Tibial nerve (tissue), 4 donors: ENCODE measurements at regions not wholly inside any gene's neighbourhood (a gene's known extent, or its start where the extent isn't known, plus 50 kb on each side); places are given as distances from the start of the nearest gene placed in this dataset.

Source experiments
- CTCF ChIP-seq, 5 experiments: fragments of 200-600 bp in 3 of 5; fragments of 450-650 bp in 2 of 5; sonication (generic) in 3 of 5; IDR thresholded peaks; one replicate each; pipeline ENCODE4 v1.5.1; 2016 to 2019; ENCODE audit warnings: antibody characterized with exemption in 5 of 5, mild to moderate bottlenecking in 3 of 5, moderate library complexity in 2 of 5
- EP300 ChIP-seq, 2 donors: sonication (generic); formaldehyde crosslinking; IDR thresholded peaks; one replicate each; pipeline ENCODE4 v1.6.1; 2017; ENCODE audit warnings: antibody characterized with exemption in 2 of 2, mild to moderate bottlenecking in 1 of 2
- POLR2A ChIP-seq, 2 donors: fragments of 450-650 bp; IDR thresholded peaks; one replicate each; pipeline ENCODE4 v1.6.1; 2017; ENCODE audit warnings: antibody characterized with exemption in 2 of 2, mild to moderate bottlenecking in 2 of 2, moderate library complexity in 2 of 2

GRCh38 chr3:94561094-94561493, 498.2 kb downstream of the NSUN3 start:
- TF ChIP-seq POLR2A (IDR thresholded peaks at IDR 0.05) (no peak), CTCF (IDR thresholded peaks at IDR 0.05) (no peak), EP300 (IDR thresholded peaks at IDR 0.05) (no peak)
